A549 (cell line): ENCODE measurements at regions not wholly inside any gene's neighbourhood (a gene's known extent, or its start where the extent isn't known, plus 50 kb on each side); places are given as distances from the start of the nearest gene placed in this dataset.

Experiments
- ATAC-seq, 2 experiments: fragments of 200-7000 bp in 1 of 2; fragments of >200 bp in 1 of 2; cut with Nextera tagmentation in 1 of 2; cut with Tn5 transposase in 1 of 2; 3 replicates each; pipeline versions ENCODE4 v1.8.0 to v1.9.1; 2018 to 2020; ENCODE audit warnings: mild to moderate bottlenecking in 1 of 2, moderate library complexity in 1 of 2
- CTCF ChIA-PET: fragments of 300-600 bp; sonication (Branson Sonifier 250); formaldehyde crosslinking; extraction: SDS; loops from one replicate; lab custom pipeline; 2021; ENCODE audit warnings: antibody characterized with exemption, inconsistent platforms; lab: Yijun Ruan, JAX
- POLR2A ChIA-PET: fragments of 350-600 bp; formaldehyde crosslinking; extraction: SDS; loops from one replicate; lab custom pipeline; 2021; ENCODE audit warnings: antibody characterized with exemption, inconsistent platforms; lab: Yijun Ruan, JAX
- DNase-seq, 2 experiments: peaks; one replicate each; pipeline versions ENCODE4 v3.0.0 to v3.0.0-alpha.2; 2011 to 2016; ENCODE audit warnings: low read depth in 1 of 2, low spot score in 1 of 2
- FAIRE-seq: peaks from 2 replicates; lab custom pipeline; 2011; peaks lifted over from hg19 to GRCh38; lab: Jason Lieb, UNC
- H3K27ac ChIP-seq, 2 experiments: fragments of >200 bp; sonication (Bioruptor Twin); formaldehyde crosslinking; 3 replicates each; pipeline ENCODE4 v1.5.1; 2016 to 2017
- H3K4me1 ChIP-seq: fragments of >200 bp; sonication (Bioruptor Twin); formaldehyde crosslinking; 3 replicates; pipeline ENCODE4 v1.6.1; 2016
- H3K4me2 ChIP-seq: fragments of >200 bp; sonication (Bioruptor Twin); formaldehyde crosslinking; 3 replicates; pipeline ENCODE4 v1.6.1; 2016
- H3K4me3 ChIP-seq: fragments of >200 bp; sonication (Bioruptor Twin); formaldehyde crosslinking; 3 replicates; pipeline ENCODE4 v1.5.1; 2016
- H3K9me3 ChIP-seq: fragments of >200 bp; sonication (Bioruptor Twin); formaldehyde crosslinking; 3 replicates; pipeline ENCODE4 v1.6.1; 2016
- BHLHE40 ChIP-seq: IDR thresholded peaks from 2 replicates; pipeline ENCODE4 v1.6.1; 2012; ENCODE audit warnings: low read depth, low read length, inconsistent platforms
- CBX2 ChIP-seq: fragments of 200-600 bp; sonication (generic); IDR thresholded peaks from 2 replicates; pipeline ENCODE4 v1.6.1; 2016; ENCODE audit warnings: low read depth, mild to moderate bottlenecking, borderline replicate concordance
- CBX8 ChIP-seq: fragments of 200-600 bp; sonication (generic); IDR thresholded peaks from 2 replicates; pipeline ENCODE4 v1.6.1; 2016
- EHF ChIP-seq: fragments of 250-450 bp; sonication (Bioruptor Pico); IDR thresholded peaks from 2 replicates; pipeline ENCODE4 v1.5.0; 2020; ENCODE audit warnings: mild to moderate bottlenecking
- EHMT2 ChIP-seq: fragments of 200-600 bp; sonication (generic); IDR thresholded peaks from 2 replicates; pipeline ENCODE4 v1.6.1; 2016; ENCODE audit warnings: antibody characterized with exemption, low read depth, mild to moderate bottlenecking, moderate library complexity
- HDAC2 ChIP-seq: fragments of 200-600 bp; sonication (generic); IDR thresholded peaks from 2 replicates; pipeline ENCODE4 v1.6.1; 2016
- HEYL ChIP-seq: fragments of 250-450 bp; sonication (Bioruptor Pico); IDR thresholded peaks from 2 replicates; pipeline ENCODE4 v1.8.0; 2021; ENCODE audit warnings: mild to moderate bottlenecking, moderate library complexity
- HOXA7 ChIP-seq: fragments of 250-450 bp; sonication (Bioruptor Pico); IDR thresholded peaks from 2 replicates; pipeline ENCODE4 v1.5.0; 2020; ENCODE audit warnings: mild to moderate bottlenecking, moderate library complexity
- HOXB13 ChIP-seq: fragments of 250-450 bp; sonication (Bioruptor Pico); IDR thresholded peaks from 2 replicates; pipeline ENCODE4 v1.5.0; 2020; ENCODE audit warnings: low read depth, mild to moderate bottlenecking, moderate library complexity
- JUNB ChIP-seq: fragments of >200 bp; sonication (Bioruptor Twin); formaldehyde crosslinking; IDR thresholded peaks from 2 replicates; pipeline ENCODE4 v1.6.1; 2016
- MAZ ChIP-seq: fragments of 150-350 bp; IDR thresholded peaks from 2 replicates; pipeline ENCODE4 v1.6.1; 2014; ENCODE audit warnings: antibody characterized with exemption, low read depth, low read length, borderline replicate concordance
- MYC ChIP-seq: IDR thresholded peaks from 2 replicates; pipeline ENCODE4 v1.6.1; 2012; ENCODE audit warnings: mild to moderate bottlenecking, inconsistent platforms, low read length, improper control_type of control experiment, borderline replicate concordance
- NR3C1 ChIP-seq: fragments of >200 bp; sonication (Bioruptor Twin); formaldehyde crosslinking; IDR thresholded peaks from 3 replicates; pipeline ENCODE4 v1.6.1; 2017
- POLR2AphosphoS2 ChIP-seq: conservative IDR thresholded peaks from 2 replicates; pipeline ENCODE4 v1.6.1; 2012; ENCODE audit warnings: low read length, improper control_type of control experiment, inconsistent platforms
- RCOR1 ChIP-seq: fragments of 150-350 bp; IDR thresholded peaks from 2 replicates; pipeline ENCODE4 v1.6.1; 2014; ENCODE audit warnings: antibody characterized with exemption, low read length, low read depth
- RNF2 ChIP-seq: fragments of 200-600 bp; sonication (generic); IDR thresholded peaks from 2 replicates; pipeline ENCODE4 v1.6.1; 2016; ENCODE audit warnings: low read depth, mild to moderate bottlenecking, antibody characterized with exemption, moderate library complexity, borderline replicate concordance
- TFCP2L1 ChIP-seq: fragments of 250-450 bp; sonication (Bioruptor Pico); IDR thresholded peaks from 2 replicates; pipeline ENCODE4 v1.5.0; 2021; ENCODE audit warnings: mild to moderate bottlenecking
- ZC3H11A ChIP-seq: fragments of 450-650 bp; IDR thresholded peaks from 2 replicates; pipeline ENCODE4 v1.6.1; 2014; ENCODE audit warnings: antibody characterized with exemption, mild to moderate bottlenecking
- WGBS: methylation state at CpG from one replicate; pipeline ENCODE4 v1.1.6; 2017; ENCODE audit errors: missing lambda C conversion rate; 5-methylcytosine and 5-hydroxymethylcytosine counted together
- TF ChIP-seq, protein P1 (sequence below): fragments of 200-600 bp; sonication (generic); IDR thresholded peaks from 2 replicates; pipeline ENCODE4 v1.6.1; 2016; ENCODE audit warnings: antibody characterized with exemption, mild to moderate bottlenecking, moderate library complexity
- TF ChIP-seq, protein P2 (sequence below): fragments of 250-450 bp; sonication (Bioruptor Pico); IDR thresholded peaks from 2 replicates; pipeline ENCODE4 v1.5.0; 2021; ENCODE audit warnings: mild to moderate bottlenecking, moderate library complexity, borderline replicate concordance
- TF ChIP-seq, protein P3 (sequence below): IDR thresholded peaks from 2 replicates; pipeline ENCODE4 v1.6.1; 2012
- TF ChIP-seq, protein P4 (sequence below): fragments of >200 bp; sonication (Bioruptor Twin); formaldehyde crosslinking; IDR thresholded peaks from 3 replicates; pipeline ENCODE4 v1.5.1; 2016

GRCh38 chr20:48538058-48538825 is 289.6 kb downstream of the PREX1 start:
- Histone ChIP-seq H3K27ac (peak overlapping the region; percentile 42 to 75), H3K4me2 (peak overlapping the region; percentile 66), H3K4me1 (peaks cover 20% of the 10 kb centered on the region), H3K4me3 (no peak overlapping the region), H3K9me3 (0 out of 3 replicates have a peak, but pooled peaks cover 11% of the 10 kb centered on the region)
- CTCF ChIA-PET: interaction anchor here (0.7 to 3.4 kb wide), 6 partner anchors 9 to 860 kb away, joined by 3 to 15 read pairs (median 7); no protein-coding TSS in a partner anchor
- 36% methylated on average over 10 of the region's 10 CpGs for WGBS
- FAIRE-seq (no peak), DNase-seq (peak; percentile 51 to 55), ATAC-seq (peak; percentile 80 to 84; a peak in 5 of 6 replicates)
- TF ChIP-seq MAZ (no peak), ZC3H11A (no peak), EHF (CRISPR knock-in tag) (no peak), RNF2 (no peak), POLR2AphosphoS2 (no peak), TFCP2L1 (CRISPR knock-in tag) (no peak), JUNB (no peak)
- TF ChIP-seq, protein P1, sequence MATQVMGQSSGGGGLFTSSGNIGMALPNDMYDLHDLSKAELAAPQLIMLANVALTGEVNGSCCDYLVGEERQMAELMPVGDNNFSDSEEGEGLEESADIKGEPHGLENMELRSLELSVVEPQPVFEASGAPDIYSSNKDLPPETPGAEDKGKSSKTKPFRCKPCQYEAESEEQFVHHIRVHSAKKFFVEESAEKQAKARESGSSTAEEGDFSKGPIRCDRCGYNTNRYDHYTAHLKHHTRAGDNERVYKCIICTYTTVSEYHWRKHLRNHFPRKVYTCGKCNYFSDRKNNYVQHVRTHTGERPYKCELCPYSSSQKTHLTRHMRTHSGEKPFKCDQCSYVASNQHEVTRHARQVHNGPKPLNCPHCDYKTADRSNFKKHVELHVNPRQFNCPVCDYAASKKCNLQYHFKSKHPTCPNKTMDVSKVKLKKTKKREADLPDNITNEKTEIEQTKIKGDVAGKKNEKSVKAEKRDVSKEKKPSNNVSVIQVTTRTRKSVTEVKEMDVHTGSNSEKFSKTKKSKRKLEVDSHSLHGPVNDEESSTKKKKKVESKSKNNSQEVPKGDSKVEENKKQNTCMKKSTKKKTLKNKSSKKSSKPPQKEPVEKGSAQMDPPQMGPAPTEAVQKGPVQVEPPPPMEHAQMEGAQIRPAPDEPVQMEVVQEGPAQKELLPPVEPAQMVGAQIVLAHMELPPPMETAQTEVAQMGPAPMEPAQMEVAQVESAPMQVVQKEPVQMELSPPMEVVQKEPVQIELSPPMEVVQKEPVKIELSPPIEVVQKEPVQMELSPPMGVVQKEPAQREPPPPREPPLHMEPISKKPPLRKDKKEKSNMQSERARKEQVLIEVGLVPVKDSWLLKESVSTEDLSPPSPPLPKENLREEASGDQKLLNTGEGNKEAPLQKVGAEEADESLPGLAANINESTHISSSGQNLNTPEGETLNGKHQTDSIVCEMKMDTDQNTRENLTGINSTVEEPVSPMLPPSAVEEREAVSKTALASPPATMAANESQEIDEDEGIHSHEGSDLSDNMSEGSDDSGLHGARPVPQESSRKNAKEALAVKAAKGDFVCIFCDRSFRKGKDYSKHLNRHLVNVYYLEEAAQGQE: no peak
- POLR2A ChIA-PET: no interaction called here

GRCh38 chr20:48536206-48536605 is 291.6 kb downstream of the PREX1 start:
- ATAC-seq: no peak
- CTCF ChIA-PET: interaction anchor here (0.7 to 3.4 kb wide), 6 partner anchors 11 to 749 kb away, joined by 3 to 10 read pairs (median 4); no protein-coding TSS in a partner anchor
- TF ChIP-seq, protein P2, sequence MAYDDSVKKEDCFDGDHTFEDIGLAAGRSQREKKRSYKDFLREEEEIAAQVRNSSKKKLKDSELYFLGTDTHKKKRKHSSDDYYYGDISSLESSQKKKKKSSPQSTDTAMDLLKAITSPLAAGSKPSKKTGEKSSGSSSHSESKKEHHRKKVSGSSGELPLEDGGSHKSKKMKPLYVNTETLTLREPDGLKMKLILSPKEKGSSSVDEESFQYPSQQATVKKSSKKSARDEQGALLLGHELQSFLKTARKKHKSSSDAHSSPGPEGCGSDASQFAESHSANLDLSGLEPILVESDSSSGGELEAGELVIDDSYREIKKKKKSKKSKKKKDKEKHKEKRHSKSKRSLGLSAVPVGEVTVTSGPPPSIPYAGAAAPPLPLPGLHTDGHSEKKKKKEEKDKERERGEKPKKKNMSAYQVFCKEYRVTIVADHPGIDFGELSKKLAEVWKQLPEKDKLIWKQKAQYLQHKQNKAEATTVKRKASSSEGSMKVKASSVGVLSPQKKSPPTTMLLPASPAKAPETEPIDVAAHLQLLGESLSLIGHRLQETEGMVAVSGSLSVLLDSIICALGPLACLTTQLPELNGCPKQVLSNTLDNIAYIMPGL (CRISPR knock-in tag): no peak
- TF ChIP-seq MYC (no peak), CBX8 (no peak), BHLHE40 (no peak), HDAC2 (no peak), POLR2AphosphoS2 (no peak), HOXB13 (CRISPR knock-in tag) (no peak), RCOR1 (no peak), HEYL (CRISPR knock-in tag) (no peak), TFCP2L1 (CRISPR knock-in tag) (no peak), ZC3H11A (no peak), EHMT2 (no peak), JUNB (no peak), CBX2 (no peak), NR3C1 (no peak), HOXA7 (CRISPR knock-in tag) (no peak)
- TF ChIP-seq, protein P1: no peak
- TF ChIP-seq, protein P3, sequence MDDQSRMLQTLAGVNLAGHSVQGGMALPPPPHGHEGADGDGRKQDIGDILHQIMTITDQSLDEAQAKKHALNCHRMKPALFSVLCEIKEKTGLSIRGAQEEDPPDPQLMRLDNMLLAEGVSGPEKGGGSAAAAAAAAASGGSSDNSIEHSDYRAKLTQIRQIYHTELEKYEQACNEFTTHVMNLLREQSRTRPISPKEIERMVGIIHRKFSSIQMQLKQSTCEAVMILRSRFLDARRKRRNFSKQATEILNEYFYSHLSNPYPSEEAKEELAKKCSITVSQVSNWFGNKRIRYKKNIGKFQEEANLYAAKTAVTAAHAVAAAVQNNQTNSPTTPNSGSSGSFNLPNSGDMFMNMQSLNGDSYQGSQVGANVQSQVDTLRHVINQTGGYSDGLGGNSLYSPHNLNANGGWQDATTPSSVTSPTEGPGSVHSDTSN: no peak
- TF ChIP-seq, protein P4, sequence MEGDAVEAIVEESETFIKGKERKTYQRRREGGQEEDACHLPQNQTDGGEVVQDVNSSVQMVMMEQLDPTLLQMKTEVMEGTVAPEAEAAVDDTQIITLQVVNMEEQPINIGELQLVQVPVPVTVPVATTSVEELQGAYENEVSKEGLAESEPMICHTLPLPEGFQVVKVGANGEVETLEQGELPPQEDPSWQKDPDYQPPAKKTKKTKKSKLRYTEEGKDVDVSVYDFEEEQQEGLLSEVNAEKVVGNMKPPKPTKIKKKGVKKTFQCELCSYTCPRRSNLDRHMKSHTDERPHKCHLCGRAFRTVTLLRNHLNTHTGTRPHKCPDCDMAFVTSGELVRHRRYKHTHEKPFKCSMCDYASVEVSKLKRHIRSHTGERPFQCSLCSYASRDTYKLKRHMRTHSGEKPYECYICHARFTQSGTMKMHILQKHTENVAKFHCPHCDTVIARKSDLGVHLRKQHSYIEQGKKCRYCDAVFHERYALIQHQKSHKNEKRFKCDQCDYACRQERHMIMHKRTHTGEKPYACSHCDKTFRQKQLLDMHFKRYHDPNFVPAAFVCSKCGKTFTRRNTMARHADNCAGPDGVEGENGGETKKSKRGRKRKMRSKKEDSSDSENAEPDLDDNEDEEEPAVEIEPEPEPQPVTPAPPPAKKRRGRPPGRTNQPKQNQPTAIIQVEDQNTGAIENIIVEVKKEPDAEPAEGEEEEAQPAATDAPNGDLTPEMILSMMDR: no peak

More at GRCh38 chr20:48536206-48536605, 291.6 kb downstream of the PREX1 start:
- WGBS: 67% methylated on average over 2 of the region's 2 CpGs
- POLR2A ChIA-PET: no interaction called here
- H3K4me1 ChIP-seq: peaks cover 20% of the 10 kb centered on the region
- DNase-seq (no peak), FAIRE-seq (no peak)
- no peak overlapping the region for H3K4me2 ChIP-seq
- H3K27ac ChIP-seq: no peak overlapping the region
- H3K9me3 ChIP-seq: 0 out of 3 replicates have a peak, but pooled peaks cover 3% of the 10 kb centered on the region
- no peak overlapping the region for H3K4me3 ChIP-seq
